SK-N-SH (cell line): ENCODE measurements at regions not wholly inside any gene's neighbourhood (a gene's known extent, or its start where the extent isn't known, plus 50 kb on each side); places are given as distances from the start of the nearest gene placed in this dataset.
A peak's percentile ranks its signal among the peaks of the same experiment; 100 is the strongest.

ENCODE experiments used
- CTCF ChIA-PET: fragments of 300-600, 350-600 bp; formaldehyde crosslinking; extraction: SDS; loops from one replicate; lab custom pipeline; 2021; lab: Yijun Ruan, JAX
- POLR2A ChIA-PET: fragments of 350-600 bp; sonication (Branson Sonifier 250); formaldehyde crosslinking; extraction: SDS; loops from one replicate; lab custom pipeline; 2020; ENCODE audit warnings: antibody characterized with exemption, inconsistent platforms; lab: Yijun Ruan, JAX
- DNase-seq: peaks from one replicate; pipeline ENCODE4 v3.0.0; 2012
- H2AFZ ChIP-seq: fragments of 200-600 bp; sonication (generic); 2 replicates; pipeline ENCODE4 v1.8.1; 2016; ENCODE audit warnings: antibody characterized with exemption, mild to moderate bottlenecking, low read depth
- H3F3A ChIP-seq: fragments of 200-600 bp; sonication (generic); replicated peaks from 2 replicates; pipeline ENCODE3; 2016; ENCODE audit warnings: antibody characterized with exemption, mild to moderate bottlenecking; ENCODE audit not compliant: insufficient read depth
- H3K27ac ChIP-seq, 2 experiments: fragments of 200-500 bp in 1 of 2; fragments of 200-600 bp in 1 of 2; sonication (Bioruptor generic) in 1 of 2; sonication (generic), shearing (Covaris generic) in 1 of 2; 2 replicates each; pipeline versions ENCODE4 v1.5.1 to v1.6.1; 2014 to 2016; ENCODE audit warnings: low read depth in 2 of 2, inconsistent platforms in 1 of 2, low read length in 1 of 2, mild to moderate bottlenecking in 1 of 2, mixed read lengths in 1 of 2
- H3K27me3 ChIP-seq: fragments of 200-600 bp; sonication (generic), shearing (Covaris generic); 2 replicates; pipeline ENCODE4 v1.6.1; 2016; ENCODE audit warnings: mixed run types; ENCODE audit not compliant: insufficient read depth
- H3K36me3 ChIP-seq, 2 experiments: fragments of 200-500 bp in 1 of 2; fragments of 200-600 bp in 1 of 2; sonication (Bioruptor generic) in 1 of 2; sonication (generic) in 1 of 2; replicated peaks in 1 of 2; 2 replicates each; pipeline versions ENCODE3 to v1.5.1; 2014 to 2016; ENCODE audit warnings: low read length in 1 of 2, mild to moderate bottlenecking in 1 of 2; ENCODE audit not compliant: insufficient read depth in 2 of 2, control insufficient read depth in 1 of 2
- H3K4me1 ChIP-seq, 2 experiments: fragments of 200-500 bp in 1 of 2; fragments of 200-600 bp in 1 of 2; sonication (Bioruptor generic) in 1 of 2; sonication (generic), shearing (Covaris generic) in 1 of 2; 2 replicates each; pipeline versions ENCODE4 v1.5.1 to v1.6.1; 2014 to 2016; ENCODE audit warnings: low read depth in 1 of 2, low read length in 1 of 2, mixed run types in 1 of 2; ENCODE audit not compliant: insufficient read depth in 2 of 2, control insufficient read depth in 1 of 2
- H3K4me2 ChIP-seq: fragments of 200-600 bp; sonication (generic), shearing (Covaris generic); 2 replicates; pipeline ENCODE4 v1.6.1; 2017; ENCODE audit warnings: mixed run types
- H3K4me3 ChIP-seq, 2 experiments: fragments of 200-500 bp in 1 of 2; fragments of 200-600 bp in 1 of 2; sonication (Bioruptor generic) in 1 of 2; sonication (generic), shearing (Covaris generic) in 1 of 2; 2 replicates each; pipeline versions ENCODE4 v1.5.1 to v1.8.1; 2014 to 2016; ENCODE audit warnings: low read depth in 2 of 2, inconsistent platforms in 1 of 2, low read length in 1 of 2, mild to moderate bottlenecking in 1 of 2, mixed read lengths in 1 of 2, moderate library complexity in 1 of 2
- H3K79me2 ChIP-seq: fragments of 200-600 bp; sonication (generic); 2 replicates; pipeline ENCODE4 v1.8.1; 2017; ENCODE audit warnings: mild to moderate bottlenecking; ENCODE audit not compliant: insufficient read depth
- H3K9ac ChIP-seq: fragments of 200-600 bp; sonication (generic); 2 replicates; pipeline ENCODE4 v1.6.1; 2017; ENCODE audit warnings: mixed run types
- H3K9me2 ChIP-seq: fragments of 200-600 bp; sonication (generic); 2 replicates; pipeline ENCODE4 v1.6.1; 2017; ENCODE audit warnings: mixed run types
- H3K9me3 ChIP-seq: fragments of 200-600 bp; sonication (generic); 2 replicates; pipeline ENCODE4 v1.6.1; 2017; ENCODE audit warnings: mixed run types, mild to moderate bottlenecking, moderate library complexity
- H4K20me1 ChIP-seq: fragments of 200-600 bp; sonication (generic); 2 replicates; pipeline ENCODE4 v1.6.1; 2017; ENCODE audit warnings: mild to moderate bottlenecking, mixed run types; ENCODE audit not compliant: insufficient read depth
- CHD2 ChIP-seq: fragments of 150-350 bp; IDR thresholded peaks from 2 replicates; pipeline ENCODE4 v1.6.1; 2018; ENCODE audit warnings: low read length; ENCODE audit not compliant: partially characterized antibody
- EP300 ChIP-seq, 2 experiments: IDR thresholded peaks; 2 replicates each; pipeline versions ENCODE4 v1.4.0 to v1.6.1; 2012; ENCODE audit warnings: borderline replicate concordance in 1 of 2, low read depth in 1 of 2, low read length in 1 of 2
- FOSL2 ChIP-seq: IDR thresholded peaks from 2 replicates; pipeline ENCODE4 v1.4.0; 2012; ENCODE audit warnings: low read depth, mild to moderate bottlenecking, moderate library complexity, borderline replicate concordance
- FOXJ3 ChIP-seq: sonication (generic); formaldehyde crosslinking; IDR thresholded peaks from 2 replicates; pipeline ENCODE4 v1.5.1; 2020; ENCODE audit warnings: mild to moderate bottlenecking, missing genetic modification reagents
- FOXM1 ChIP-seq: IDR thresholded peaks from 2 replicates; pipeline ENCODE4 v1.4.0; 2012; ENCODE audit warnings: low read depth, mild to moderate bottlenecking
- GABPA ChIP-seq: IDR thresholded peaks from 2 replicates; pipeline ENCODE4 v1.4.0; 2012; ENCODE audit warnings: low read depth, mild to moderate bottlenecking
- GATA2 ChIP-seq: sonication (generic); formaldehyde crosslinking; IDR thresholded peaks from 2 replicates; pipeline ENCODE4 v1.5.0; 2020; ENCODE audit warnings: mild to moderate bottlenecking, missing genetic modification reagents
- MEF2A ChIP-seq: IDR thresholded peaks from 2 replicates; pipeline ENCODE4 v1.4.0; 2012; ENCODE audit warnings: low read depth, borderline replicate concordance
- NRF1 ChIP-seq: IDR thresholded peaks from 2 replicates; pipeline ENCODE4 v1.6.1; 2012; ENCODE audit warnings: low read depth, mild to moderate bottlenecking, low read length
- RCOR1 ChIP-seq: fragments of 150-350 bp; IDR thresholded peaks from 2 replicates; pipeline ENCODE4 v1.6.1; 2017; ENCODE audit warnings: antibody characterized with exemption, low read length
- RXRA ChIP-seq: IDR thresholded peaks from 2 replicates; pipeline ENCODE4 v1.4.0; 2012; ENCODE audit warnings: low read depth, mild to moderate bottlenecking, borderline replicate concordance
- TCF12 ChIP-seq: IDR thresholded peaks from 2 replicates; pipeline ENCODE4 v1.4.0; 2012
- TEAD4 ChIP-seq: IDR thresholded peaks from 2 replicates; pipeline ENCODE4 v1.4.0; 2012; ENCODE audit warnings: mild to moderate bottlenecking, borderline replicate concordance; ENCODE audit not compliant: insufficient read depth
- WGBS: methylation state at CpG from one replicate; pipeline ENCODE4 v1.1.6; 2017; ENCODE audit warnings: low lambda C conversion rate; 5-methylcytosine and 5-hydroxymethylcytosine counted together
- TF ChIP-seq, protein P1 (sequence below): fragments of 150-350 bp; IDR thresholded peaks from 2 replicates; pipeline ENCODE4 v1.6.1; 2016; ENCODE audit warnings: mild to moderate bottlenecking, low read depth, low read length
- TF ChIP-seq, protein P2 (sequence below): IDR thresholded peaks from 2 replicates; pipeline ENCODE4 v1.4.0; 2012; ENCODE audit warnings: low read depth, borderline replicate concordance
- TF ChIP-seq, protein P3 (sequence below): IDR thresholded peaks from 2 replicates; pipeline ENCODE4; 2012
- TF ChIP-seq, protein P4 (sequence below): fragments of 200-600 bp; sonication (generic); IDR thresholded peaks from 2 replicates; pipeline ENCODE4 v1.6.1; 2017; ENCODE audit warnings: antibody characterized with exemption, mild to moderate bottlenecking, moderate library complexity
- TF ChIP-seq, protein P5 (sequence below): IDR thresholded peaks from 2 replicates; pipeline ENCODE4 v1.4.0; 2012; ENCODE audit warnings: low read depth

DNA sequence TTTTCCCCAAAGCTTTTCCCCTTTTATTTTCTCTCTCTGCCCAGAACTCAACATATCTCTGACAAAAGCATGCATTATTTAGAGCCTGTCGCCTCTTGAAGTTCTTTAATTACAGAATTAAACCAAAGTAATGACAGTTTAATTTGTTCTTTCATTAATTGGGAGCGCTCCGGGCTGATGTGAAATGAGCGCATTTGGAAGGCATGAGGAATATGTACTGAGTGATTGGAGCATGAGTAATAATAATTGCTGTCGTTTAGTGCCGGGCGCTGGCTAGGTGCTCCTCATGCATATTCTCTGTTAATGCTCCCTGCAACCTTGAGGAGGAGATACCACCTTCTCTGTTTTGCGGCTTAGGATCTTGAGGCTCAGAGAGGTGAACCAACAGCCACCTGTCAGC is 120.5 kb downstream of the SLC25A47 start:
- H3K27ac ChIP-seq: peak overlapping the region; percentile 40 to 100; a peak in 3 of 4 replicates
- H3K4me3 ChIP-seq: no peak overlapping the region
- no peak for DNase-seq
- peaks cover 9% of the 10 kb centered on the region for H3F3A ChIP-seq
- no peak for TF ChIP-seq MEF2A
- TF ChIP-seq GABPA: no peak
- TF ChIP-seq TEAD4: 0 out of 2 replicates have a peak, but pooled peaks have one; percentile 42
- TF ChIP-seq, protein P1, sequence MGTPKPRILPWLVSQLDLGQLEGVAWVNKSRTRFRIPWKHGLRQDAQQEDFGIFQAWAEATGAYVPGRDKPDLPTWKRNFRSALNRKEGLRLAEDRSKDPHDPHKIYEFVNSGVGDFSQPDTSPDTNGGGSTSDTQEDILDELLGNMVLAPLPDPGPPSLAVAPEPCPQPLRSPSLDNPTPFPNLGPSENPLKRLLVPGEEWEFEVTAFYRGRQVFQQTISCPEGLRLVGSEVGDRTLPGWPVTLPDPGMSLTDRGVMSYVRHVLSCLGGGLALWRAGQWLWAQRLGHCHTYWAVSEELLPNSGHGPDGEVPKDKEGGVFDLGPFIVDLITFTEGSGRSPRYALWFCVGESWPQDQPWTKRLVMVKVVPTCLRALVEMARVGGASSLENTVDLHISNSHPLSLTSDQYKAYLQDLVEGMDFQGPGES: no peak
- TF ChIP-seq, protein P2, sequence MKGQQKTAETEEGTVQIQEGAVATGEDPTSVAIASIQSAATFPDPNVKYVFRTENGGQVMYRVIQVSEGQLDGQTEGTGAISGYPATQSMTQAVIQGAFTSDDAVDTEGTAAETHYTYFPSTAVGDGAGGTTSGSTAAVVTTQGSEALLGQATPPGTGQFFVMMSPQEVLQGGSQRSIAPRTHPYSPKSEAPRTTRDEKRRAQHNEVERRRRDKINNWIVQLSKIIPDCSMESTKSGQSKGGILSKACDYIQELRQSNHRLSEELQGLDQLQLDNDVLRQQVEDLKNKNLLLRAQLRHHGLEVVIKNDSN: no peak
- no peak for TF ChIP-seq RXRA
- TF ChIP-seq NRF1: no peak
- no peak for TF ChIP-seq CHD2
- TF ChIP-seq, protein P3, sequence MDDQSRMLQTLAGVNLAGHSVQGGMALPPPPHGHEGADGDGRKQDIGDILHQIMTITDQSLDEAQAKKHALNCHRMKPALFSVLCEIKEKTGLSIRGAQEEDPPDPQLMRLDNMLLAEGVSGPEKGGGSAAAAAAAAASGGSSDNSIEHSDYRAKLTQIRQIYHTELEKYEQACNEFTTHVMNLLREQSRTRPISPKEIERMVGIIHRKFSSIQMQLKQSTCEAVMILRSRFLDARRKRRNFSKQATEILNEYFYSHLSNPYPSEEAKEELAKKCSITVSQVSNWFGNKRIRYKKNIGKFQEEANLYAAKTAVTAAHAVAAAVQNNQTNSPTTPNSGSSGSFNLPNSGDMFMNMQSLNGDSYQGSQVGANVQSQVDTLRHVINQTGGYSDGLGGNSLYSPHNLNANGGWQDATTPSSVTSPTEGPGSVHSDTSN: 0 out of 2 replicates have a peak, but pooled peaks have one; percentile 32
- TF ChIP-seq TCF12: peak; percentile 39
- peak; percentile 70; the same call in 1 of the 2 replicates for TF ChIP-seq FOSL2
- TF ChIP-seq EP300 (IDR thresholded peaks at IDR 0.05; ENCODE audit: borderline replicate concordance in 1 of 2, low read depth in 1 of 2, low read length in 1 of 2): peak in 1 of 2 experiments; percentile 49; a peak in 1 of 4 replicates
- no peaks in the 10 kb centered on the region for H3K27me3 ChIP-seq
- no peak overlapping the region for H3K9ac ChIP-seq
- ChIA-PET POLR2A (interaction anchor here (1.2 to 7.1 kb wide), 7 partner anchors 18 to 126 kb away, joined by 4 to 91 read pairs (median 18); no protein-coding TSS in a partner anchor), CTCF (interaction anchor here (1.1 to 15.3 kb wide), 11 partner anchors 11 to 219 kb away, joined by 3 to 236 read pairs (median 7); no protein-coding TSS in a partner anchor)
- H3K9me3 ChIP-seq: no peaks in the 10 kb centered on the region
- no peaks in the 10 kb centered on the region for H3K9me2 ChIP-seq
- H3K4me1 ChIP-seq: peaks cover 32 to 86% of the 10 kb centered on the region in 2 experiments
- H3K36me3 ChIP-seq: no peaks in the 10 kb centered on the region
- H2AFZ ChIP-seq: no peak overlapping the region
- H3K4me2 ChIP-seq: peak overlapping the region; percentile 68
- no peaks in the 10 kb centered on the region for H3K79me2 ChIP-seq
- H4K20me1 ChIP-seq: no peaks in the 10 kb centered on the region; the same call in 1 of the 2 replicates
- WGBS: 19% methylated on average over 8 of the region's 8 CpGs

DNA sequence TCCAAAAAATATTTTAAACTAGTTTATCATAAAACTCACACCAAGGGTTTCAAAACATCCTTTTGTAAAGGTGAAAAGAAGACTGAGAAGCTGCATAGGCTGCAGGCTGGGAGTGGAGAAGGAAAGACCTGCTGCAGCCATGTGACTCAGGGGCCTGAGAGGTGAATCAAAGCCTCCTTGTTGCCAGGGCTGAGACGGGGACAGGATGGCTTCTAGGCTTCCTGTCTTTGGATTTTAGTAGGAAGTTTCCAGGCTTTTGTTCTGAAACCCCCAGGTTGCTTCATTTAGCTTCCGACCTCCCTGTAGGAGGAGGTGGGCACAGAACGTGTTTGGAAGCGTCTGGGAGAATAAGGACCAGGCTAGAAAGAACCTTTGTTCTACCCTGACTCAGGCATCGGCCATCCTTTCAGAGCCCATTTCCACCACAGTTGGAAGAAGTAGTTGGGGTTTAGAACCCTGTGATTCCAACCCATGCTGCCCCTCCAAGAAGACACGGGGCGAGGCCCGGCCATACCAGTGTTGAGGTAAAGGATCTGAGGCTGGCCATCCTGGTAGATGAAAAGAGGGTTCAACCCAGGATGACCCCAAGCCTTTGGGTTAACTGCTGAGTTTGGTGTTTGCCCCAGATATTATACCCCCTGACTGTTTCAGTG is 122.4 kb downstream of the SLC25A47 start:
- DNase-seq: no peak
- Histone ChIP-seq H3K4me1 (peaks cover 15 to 81% of the 10 kb centered on the region in 2 experiments), H3K27me3 (no peaks in the 10 kb centered on the region), H3K4me2 (no peak overlapping the region), H3K9me3 (no peaks in the 10 kb centered on the region), H3K9me2 (no peaks in the 10 kb centered on the region), H4K20me1 (no peaks in the 10 kb centered on the region), H3K9ac (no peak overlapping the region), H3K36me3 (no peaks in the 10 kb centered on the region), H3K27ac (peak overlapping the region in 1 of 2 experiments; percentile 100; a peak in 2 of 4 replicates), H3K4me3 (no peak overlapping the region), H3K79me2 (no peaks in the 10 kb centered on the region), H3F3A (no peaks in the 10 kb centered on the region), H2AFZ (no peak overlapping the region)
- ChIA-PET CTCF (interaction anchor here (1.1 to 15.3 kb wide), 5 partner anchors 21 to 455 kb away, joined by 5 to 236 read pairs (median 6); no protein-coding TSS in a partner anchor), POLR2A (no interaction called here)
- WGBS: 92% methylated on average over 8 of the region's 8 CpGs
- TF ChIP-seq FOXM1 (no peak), RCOR1 (no peak), TCF12 (no peak), EP300 (IDR thresholded peaks at IDR 0.05; ENCODE audit: borderline replicate concordance in 1 of 2, low read depth in 1 of 2, low read length in 1 of 2) (no peak), FOSL2 (no peak), GATA2 (CRISPR knock-in tag) (no peak), RXRA (no peak), FOXJ3 (CRISPR knock-in tag) (no peak)
- TF ChIP-seq, protein P1: no peak
- TF ChIP-seq, protein P4, sequence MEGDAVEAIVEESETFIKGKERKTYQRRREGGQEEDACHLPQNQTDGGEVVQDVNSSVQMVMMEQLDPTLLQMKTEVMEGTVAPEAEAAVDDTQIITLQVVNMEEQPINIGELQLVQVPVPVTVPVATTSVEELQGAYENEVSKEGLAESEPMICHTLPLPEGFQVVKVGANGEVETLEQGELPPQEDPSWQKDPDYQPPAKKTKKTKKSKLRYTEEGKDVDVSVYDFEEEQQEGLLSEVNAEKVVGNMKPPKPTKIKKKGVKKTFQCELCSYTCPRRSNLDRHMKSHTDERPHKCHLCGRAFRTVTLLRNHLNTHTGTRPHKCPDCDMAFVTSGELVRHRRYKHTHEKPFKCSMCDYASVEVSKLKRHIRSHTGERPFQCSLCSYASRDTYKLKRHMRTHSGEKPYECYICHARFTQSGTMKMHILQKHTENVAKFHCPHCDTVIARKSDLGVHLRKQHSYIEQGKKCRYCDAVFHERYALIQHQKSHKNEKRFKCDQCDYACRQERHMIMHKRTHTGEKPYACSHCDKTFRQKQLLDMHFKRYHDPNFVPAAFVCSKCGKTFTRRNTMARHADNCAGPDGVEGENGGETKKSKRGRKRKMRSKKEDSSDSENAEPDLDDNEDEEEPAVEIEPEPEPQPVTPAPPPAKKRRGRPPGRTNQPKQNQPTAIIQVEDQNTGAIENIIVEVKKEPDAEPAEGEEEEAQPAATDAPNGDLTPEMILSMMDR: no peak
- TF ChIP-seq, protein P5, sequence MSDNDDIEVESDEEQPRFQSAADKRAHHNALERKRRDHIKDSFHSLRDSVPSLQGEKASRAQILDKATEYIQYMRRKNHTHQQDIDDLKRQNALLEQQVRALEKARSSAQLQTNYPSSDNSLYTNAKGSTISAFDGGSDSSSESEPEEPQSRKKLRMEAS: no peak
- TF ChIP-seq, protein P2: no peak; the same call in 1 of the 2 replicates
